ENCODE measurements at regions not wholly inside any gene's neighbourhood (a gene's known extent, or its start where the extent isn't known, plus 50 kb on each side); places are given as distances from the start of the nearest gene placed in this dataset.
"Not testable (repeated sequence)": the region's sequence is repeated elsewhere in the genome, so short reads cannot be mapped to it uniquely, and the experiment has no call there.

GRCh38 chr2:116724550-116724949, 1089.9 kb upstream of the DDX18 start:
- peaks cover 11% of the 10 kb centered on the region for H3K9me3 Mint-ChIP-seq
- H3K27me3 Mint-ChIP-seq (ENCODE audit: low read depth): no peaks in the 10 kb centered on the region
- no peaks in the 10 kb centered on the region for H3K36me3 Mint-ChIP-seq (ENCODE audit: insufficient read depth)
- ATAC-seq (no peak), DNase-seq (no peak)
- H3K4me1 Mint-ChIP-seq (ENCODE audit: low read depth): no peaks in the 10 kb centered on the region
- no peak overlapping the region for H3K4me3 Mint-ChIP-seq

GRCh38 chr2:116732322-116732721, 1082.2 kb upstream of the DDX18 start:
- ATAC-seq: no peak
- Mint-ChIP-seq H3K4me3 (no peak overlapping the region), H3K27me3 (ENCODE audit: low read depth) (no peaks in the 10 kb centered on the region), H3K36me3 (ENCODE audit: insufficient read depth) (no peaks in the 10 kb centered on the region), H3K4me1 (ENCODE audit: low read depth) (no peaks in the 10 kb centered on the region), H3K9me3 (no peaks in the 10 kb centered on the region)
- no peak for DNase-seq

- Mint-ChIP-seq H3K4me3 (no peak overlapping the region), H3K36me3 (ENCODE audit: insufficient read depth) (no peaks in the 10 kb centered on the region), H3K4me1 (ENCODE audit: low read depth) (no peaks in the 10 kb centered on the region), H3K27me3 (ENCODE audit: low read depth) (no peaks in the 10 kb centered on the region), H3K9me3 (no peaks in the 10 kb centered on the region)
- ATAC-seq (no peak), DNase-seq (no peak)
These were observed 1080.8 kb upstream of the DDX18 start for GRCh38 chr2:116733699-116734098.

- no peaks in the 10 kb centered on the region for H3K4me1 Mint-ChIP-seq (ENCODE audit: low read depth)
- no peak for DNase-seq
- H3K27me3 Mint-ChIP-seq (ENCODE audit: low read depth): no peaks in the 10 kb centered on the region
- H3K36me3 Mint-ChIP-seq (ENCODE audit: insufficient read depth): no peaks in the 10 kb centered on the region
- no peak for ATAC-seq
- H3K4me3 Mint-ChIP-seq: no peak overlapping the region
- peaks cover 6% of the 10 kb centered on the region for H3K9me3 Mint-ChIP-seq
These were observed 1076.5 kb upstream of the DDX18 start for GRCh38 chr2:116737951-116738350.

GRCh38 chr2:116747103-116747502, 1067.4 kb upstream of the DDX18 start:
- Mint-ChIP-seq H3K4me3 (no peak overlapping the region), H3K27me3 (ENCODE audit: low read depth) (no peaks in the 10 kb centered on the region), H3K36me3 (ENCODE audit: insufficient read depth) (no peaks in the 10 kb centered on the region), H3K4me1 (ENCODE audit: low read depth) (no peaks in the 10 kb centered on the region), H3K9me3 (peaks cover 7% of the 10 kb centered on the region)
- no peak for ATAC-seq
- no peak for DNase-seq

GRCh38 chr2:116749994-116750393, 1064.5 kb upstream of the DDX18 start:
- H3K36me3 Mint-ChIP-seq (ENCODE audit: insufficient read depth): no peaks in the 10 kb centered on the region
- no peaks in the 10 kb centered on the region for H3K27me3 Mint-ChIP-seq (ENCODE audit: low read depth)
- peaks cover 5% of the 10 kb centered on the region for H3K9me3 Mint-ChIP-seq
- ATAC-seq: no peak
- no peaks in the 10 kb centered on the region for H3K4me1 Mint-ChIP-seq (ENCODE audit: low read depth)
- H3K4me3 Mint-ChIP-seq: no peak overlapping the region
- DNase-seq: no peak

- no peaks in the 10 kb centered on the region for H3K9me3 Mint-ChIP-seq
- DNase-seq (no peak), ATAC-seq (no peak)
- H3K4me1 Mint-ChIP-seq (ENCODE audit: low read depth): no peaks in the 10 kb centered on the region
- no peaks in the 10 kb centered on the region for H3K36me3 Mint-ChIP-seq (ENCODE audit: insufficient read depth)
- no peak overlapping the region for H3K4me3 Mint-ChIP-seq
- no peaks in the 10 kb centered on the region for H3K27me3 Mint-ChIP-seq (ENCODE audit: low read depth)
These were observed 1060.0 kb upstream of the DDX18 start for GRCh38 chr2:116754381-116755101.

- DNase-seq (no peak), ATAC-seq (no peak)
- no peaks in the 10 kb centered on the region for H3K27me3 Mint-ChIP-seq (ENCODE audit: low read depth)
These were observed 1052.6 kb upstream of the DDX18 start for GRCh38 chr2:116761864-116762263.

GRCh38 chr2:116769514-116769913, 1045.0 kb upstream of the DDX18 start:
- no peaks in the 10 kb centered on the region for H3K4me1 Mint-ChIP-seq (ENCODE audit: low read depth)
- no peaks in the 10 kb centered on the region for H3K36me3 Mint-ChIP-seq (ENCODE audit: insufficient read depth)

More at GRCh38 chr2:116761864-116762263, 1052.6 kb upstream of the DDX18 start:
- no peaks in the 10 kb centered on the region for H3K36me3 Mint-ChIP-seq (ENCODE audit: insufficient read depth)
- no peak overlapping the region for H3K4me3 Mint-ChIP-seq
- H3K4me1 Mint-ChIP-seq (ENCODE audit: low read depth): no peaks in the 10 kb centered on the region
- H3K9me3 Mint-ChIP-seq: peaks cover 5% of the 10 kb centered on the region

GRCh38 chr2:116776556-116776955, 1037.9 kb upstream of the DDX18 start:
- peaks cover 22% of the 10 kb centered on the region for H3K9me3 Mint-ChIP-seq
- H3K4me3 Mint-ChIP-seq: no peak overlapping the region

More at GRCh38 chr2:116769514-116769913, 1045.0 kb upstream of the DDX18 start:
- DNase-seq (no peak), ATAC-seq (no peak)
- Mint-ChIP-seq H3K4me3 (no peak overlapping the region), H3K9me3 (peaks cover 10% of the 10 kb centered on the region), H3K27me3 (ENCODE audit: low read depth) (no peaks in the 10 kb centered on the region)

GRCh38 chr2:116787848-116788247, 1026.6 kb upstream of the DDX18 start:
- Mint-ChIP-seq H3K27me3 (ENCODE audit: low read depth) (no peaks in the 10 kb centered on the region), H3K4me3 (no peak overlapping the region), H3K9me3 (peaks cover 3% of the 10 kb centered on the region), H3K36me3 (ENCODE audit: insufficient read depth) (no peaks in the 10 kb centered on the region), H3K4me1 (ENCODE audit: low read depth) (no peaks in the 10 kb centered on the region)
- ATAC-seq (no peak), DNase-seq (no peak)

More at GRCh38 chr2:116776556-116776955, 1037.9 kb upstream of the DDX18 start:
- H3K36me3 Mint-ChIP-seq (ENCODE audit: insufficient read depth): no peaks in the 10 kb centered on the region
- H3K27me3 Mint-ChIP-seq (ENCODE audit: low read depth): no peaks in the 10 kb centered on the region
- no peak for ATAC-seq
- no peaks in the 10 kb centered on the region for H3K4me1 Mint-ChIP-seq (ENCODE audit: low read depth)
- DNase-seq: no peak

GRCh38 chr2:116802671-116803070, 1011.8 kb upstream of the DDX18 start:
- Mint-ChIP-seq H3K36me3 (ENCODE audit: insufficient read depth) (no peaks in the 10 kb centered on the region), H3K9me3 (peaks cover 27% of the 10 kb centered on the region), H3K4me3 (no peak overlapping the region), H3K27me3 (ENCODE audit: low read depth) (no peaks in the 10 kb centered on the region), H3K4me1 (ENCODE audit: low read depth) (no peaks in the 10 kb centered on the region)
- ATAC-seq (no peak), DNase-seq (no peak)

GRCh38 chr2:116804901-116805300, 1009.6 kb upstream of the DDX18 start:
- H3K36me3 Mint-ChIP-seq (ENCODE audit: insufficient read depth): no peaks in the 10 kb centered on the region
- no peak overlapping the region for H3K4me3 Mint-ChIP-seq
- ATAC-seq: no peak
- no peak for DNase-seq
- no peaks in the 10 kb centered on the region for H3K4me1 Mint-ChIP-seq (ENCODE audit: low read depth)
- no peaks in the 10 kb centered on the region for H3K27me3 Mint-ChIP-seq (ENCODE audit: low read depth)
- H3K9me3 Mint-ChIP-seq: peaks cover 17% of the 10 kb centered on the region

- H3K4me1 Mint-ChIP-seq (ENCODE audit: low read depth); ATAC-seq; H3K4me3 Mint-ChIP-seq; H3K27me3 Mint-ChIP-seq (ENCODE audit: low read depth); DNase-seq; H3K36me3 Mint-ChIP-seq (ENCODE audit: insufficient read depth): not testable (repeated sequence)
- peaks cover 14% of the 10 kb centered on the region for H3K9me3 Mint-ChIP-seq
These were observed 1008.0 kb upstream of the DDX18 start for GRCh38 chr2:116806505-116806904.

GRCh38 chr2:116809109-116809508, 1005.4 kb upstream of the DDX18 start:
- H3K4me1 Mint-ChIP-seq (ENCODE audit: low read depth): no peaks in the 10 kb centered on the region
- no peaks in the 10 kb centered on the region for H3K36me3 Mint-ChIP-seq (ENCODE audit: insufficient read depth)
- H3K27me3 Mint-ChIP-seq (ENCODE audit: low read depth): no peaks in the 10 kb centered on the region
- ATAC-seq (no peak), DNase-seq (no peak)
- peaks cover 9% of the 10 kb centered on the region for H3K9me3 Mint-ChIP-seq
- no peak overlapping the region for H3K4me3 Mint-ChIP-seq

All from activated T-cell treated with anti-CD3 and anti-CD28 coated beads, Interleukin-2, amount 50 U/mL, for 4 hours (primary cell).